G401.6 (cell line): ENCODE measurements at regions not wholly inside any gene's neighbourhood (a gene's known extent, or its start where the extent isn't known, plus 50 kb on each side); places are given as distances from the start of the nearest gene placed in this dataset.
"Not testable (repeated sequence)": the region's sequence is repeated elsewhere in the genome, so short reads cannot be mapped to it uniquely, and the experiment has no call there.

Source experiments
- FAIRE-seq: peaks from 2 replicates; lab custom pipeline; 2012; peaks lifted over from hg19 to GRCh38; lab: Jason Lieb, UNC

- no peak for FAIRE-seq
Observed at GRCh38 chr14:103267226-103267910, 66.7 kb upstream of the EIF5 start.

- FAIRE-seq, result no peak
Observed at GRCh38 chr14:103271189-103271588, 62.8 kb upstream of the EIF5 start.

- FAIRE-seq, result no peak
Observed at GRCh38 chr14:103273145-103273744, 60.8 kb upstream of the EIF5 start.

GRCh38 chr14:103273745-103274615 lies 60.1 kb upstream of the EIF5 start:
- no peak for FAIRE-seq

- FAIRE-seq, result no peak
Observed at GRCh38 chr14:103275000-103275399, 59.0 kb upstream of the EIF5 start.

GRCh38 chr14:103277931-103278330 lies 56.1 kb upstream of the EIF5 start:
- FAIRE-seq, result no peak

- FAIRE-seq, result no peak
Observed at GRCh38 chr14:103279142-103280025, 54.7 kb upstream of the EIF5 start.

GRCh38 chr14:103280278-103280928 lies 53.6 kb upstream of the EIF5 start:
- no peak for FAIRE-seq

- no peak for FAIRE-seq
Observed at GRCh38 chr14:103281496-103282231, 52.4 kb upstream of the EIF5 start.

GRCh38 chr14:103282309-103282708 lies 51.7 kb upstream of the EIF5 start:
- not testable (repeated sequence) for FAIRE-seq

- no peak for FAIRE-seq
Observed at GRCh38 chr14:103282932-103283331, 51.1 kb upstream of the EIF5 start.

- FAIRE-seq, result no peak
Observed at GRCh38 chr14:103283916-103284315, 50.1 kb upstream of the EIF5 start.
